Thoracic aorta (tissue), 2 donors: ENCODE measurements at regions not wholly inside any gene's neighbourhood (a gene's known extent, or its start where the extent isn't known, plus 50 kb on each side); places are given as distances from the start of the nearest gene placed in this dataset.

Source experiments
- ATAC-seq: fragments of 150-250 bp; one replicate; pipeline ENCODE4 v1.8.0; 2017; ENCODE audit warnings: low read depth; ENCODE audit not compliant: insufficient number of reproducible peaks, low FRiP score
- DNase-seq: peaks from one replicate; pipeline ENCODE4 v3.0.0-alpha.2; 2020; ENCODE audit warnings: low spot score
- H3K27ac ChIP-seq, 2 donors: fragments of 200-600 bp; sonication (generic); 1 replicate in 1 of 2; 2 replicates in 1 of 2; pipeline ENCODE4 v1.5.1; 2016; ENCODE audit warnings: mild to moderate bottlenecking in 2 of 2, moderate library complexity in 2 of 2
- H3K27me3 ChIP-seq: fragments of 200-600 bp; sonication (generic); replicated peaks from 2 replicates; pipeline ENCODE4 v1.6.0; 2016; ENCODE audit warnings: mild to moderate bottlenecking; ENCODE audit not compliant: insufficient read depth
- H3K36me3 ChIP-seq: fragments of 200-600 bp; sonication (generic); one replicate; pipeline ENCODE4 v1.5.1; 2016
- H3K4me1 ChIP-seq, 2 donors: fragments of 200-600 bp; sonication (generic); 1 replicate in 1 of 2; 2 replicates in 1 of 2; pipeline versions ENCODE4 v1.5.1 to v1.6.0; 2016; ENCODE audit warnings: low read depth in 2 of 2, mild to moderate bottlenecking in 1 of 2; ENCODE audit not compliant: control insufficient read depth in 1 of 2
- H3K4me3 ChIP-seq: fragments of 200-600 bp; sonication (generic); 2 replicates; pipeline ENCODE4 v1.5.1; 2016; ENCODE audit warnings: mild to moderate bottlenecking
- H3K9me3 ChIP-seq: fragments of 200-600 bp; sonication (generic); 2 replicates; pipeline ENCODE4 v1.5.1; 2016
- CTCF ChIP-seq: fragments of 200-600 bp; sonication (generic); IDR thresholded peaks from one replicate; pipeline ENCODE4 v1.5.1; 2019; ENCODE audit warnings: antibody characterized with exemption

DNA sequence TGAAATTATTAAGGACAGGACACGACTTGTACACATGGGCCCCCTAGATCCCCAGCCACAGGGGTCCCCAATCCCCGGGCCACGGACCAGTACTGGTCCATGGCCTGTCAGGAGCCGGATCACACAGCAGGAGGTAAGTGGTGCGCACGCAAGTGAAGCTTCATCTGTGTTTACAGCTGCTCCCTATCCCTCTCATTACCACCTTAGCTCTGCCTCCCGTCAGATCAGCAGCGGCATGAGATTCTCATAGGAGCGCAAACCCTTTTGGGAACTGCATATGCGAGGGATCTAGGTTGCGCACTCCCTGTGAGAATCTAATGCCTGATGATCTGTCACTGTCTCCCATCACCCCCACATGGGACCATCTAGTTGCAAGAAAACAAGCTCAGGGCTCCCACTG lies 137.8 kb upstream of the ZFHX3 start:
- ATAC-seq (no peak), DNase-seq (no peak)
- no peak overlapping the region for H3K4me3 ChIP-seq
- H3K9me3 ChIP-seq = no peaks in the 10 kb centered on the region
- no peaks in the 10 kb centered on the region for H3K4me1 ChIP-seq
- no peak for TF ChIP-seq CTCF
- H3K36me3 ChIP-seq = no peaks in the 10 kb centered on the region
- H3K27ac ChIP-seq = no peak overlapping the region
- no peaks in the 10 kb centered on the region for H3K27me3 ChIP-seq

- TF ChIP-seq CTCF = no peak
- no peak overlapping the region for H3K4me3 ChIP-seq
- no peaks in the 10 kb centered on the region for H3K27me3 ChIP-seq
- H3K9me3 ChIP-seq = no peaks in the 10 kb centered on the region
- ATAC-seq = no peak
- DNase-seq = no peak
- H3K4me1 ChIP-seq = no peaks in the 10 kb centered on the region
- no peaks in the 10 kb centered on the region for H3K36me3 ChIP-seq
- H3K27ac ChIP-seq = no peak overlapping the region
These were observed 135.7 kb upstream of the ZFHX3 start for GRCh38 chr16:73183611-73184092.

DNA sequence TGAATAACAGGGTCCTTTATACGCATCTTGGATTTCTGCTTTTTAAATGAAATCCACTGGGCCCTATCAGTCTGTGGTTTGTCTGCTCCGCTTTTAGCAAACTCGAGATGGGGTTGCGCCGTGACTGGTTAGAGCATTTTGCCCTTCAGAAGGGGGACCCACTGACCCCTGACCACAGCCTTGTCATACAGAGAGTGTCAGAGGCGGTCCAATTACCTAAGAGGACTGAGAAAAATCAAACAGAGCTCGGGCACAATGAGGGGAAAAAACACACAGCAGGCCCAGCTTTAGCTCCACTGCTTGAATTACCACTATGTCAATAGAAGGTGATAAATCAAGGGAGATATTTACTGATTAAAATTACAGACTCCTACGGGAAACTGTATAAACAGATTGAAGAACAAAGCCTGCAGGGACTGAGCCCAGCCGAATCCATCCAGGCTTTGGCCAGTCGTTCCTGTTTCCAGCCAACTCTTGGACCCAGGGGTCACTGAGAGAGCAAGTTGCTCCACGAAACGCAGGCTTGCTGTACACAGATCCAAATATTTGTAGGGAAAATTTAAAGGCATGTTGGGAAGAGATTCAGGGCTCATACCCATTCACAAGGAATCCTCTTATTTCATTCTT lies 131.9 kb upstream of the ZFHX3 start:
- Histone ChIP-seq H3K27ac (no peak overlapping the region), H3K9me3 (no peaks in the 10 kb centered on the region), H3K4me1 (peaks cover 0 to 5% of the 10 kb centered on the region in 2 donors), H3K36me3 (no peaks in the 10 kb centered on the region), H3K4me3 (no peak overlapping the region), H3K27me3 (no peaks in the 10 kb centered on the region)
- ATAC-seq (no peak), DNase-seq (no peak)
- TF ChIP-seq CTCF = no peak

DNA sequence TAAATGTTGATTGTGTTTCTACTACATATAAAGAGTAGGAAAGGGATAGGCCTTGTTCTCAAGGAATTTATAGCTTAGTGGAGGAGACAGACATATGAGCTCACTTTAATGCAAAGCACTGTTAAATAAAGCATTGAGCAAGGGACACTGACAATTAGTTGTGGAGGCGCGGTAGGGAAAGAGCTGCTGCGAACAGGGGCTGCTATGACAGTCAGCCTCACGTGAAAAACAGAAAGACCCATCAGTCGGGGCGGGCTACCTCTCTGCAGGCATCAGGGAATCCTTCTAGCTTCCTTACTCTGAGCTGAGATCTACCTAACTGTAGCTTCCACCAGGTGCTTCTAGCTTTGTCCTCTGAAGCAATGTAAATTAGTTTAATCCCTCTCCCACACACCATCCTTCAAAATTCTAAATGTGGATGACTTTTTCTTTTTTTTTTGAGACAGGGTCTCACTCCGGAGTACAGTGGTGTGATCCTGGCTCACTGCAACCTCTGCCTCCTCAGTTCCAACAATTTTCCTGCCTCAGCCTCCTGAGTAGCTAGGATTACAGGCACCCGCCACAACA lies 129.9 kb upstream of the ZFHX3 start:
- Histone ChIP-seq H3K27me3 (no peaks in the 10 kb centered on the region), H3K4me1 (peaks cover 4 to 22% of the 10 kb centered on the region in 2 donors), H3K27ac (no peak overlapping the region), H3K36me3 (no peaks in the 10 kb centered on the region), H3K9me3 (no peaks in the 10 kb centered on the region), H3K4me3 (no peak overlapping the region)
- TF ChIP-seq CTCF = no peak
- no peak for ATAC-seq
- DNase-seq = no peak

GRCh38 chr16:73176577-73177013 lies 128.7 kb upstream of the ZFHX3 start:
- DNase-seq (no peak), ATAC-seq (no peak)
- Histone ChIP-seq H3K4me3 (no peak overlapping the region), H3K27me3 (no peaks in the 10 kb centered on the region), H3K4me1 (peaks cover 11 to 34% of the 10 kb centered on the region in 2 donors), H3K27ac (no peak overlapping the region), H3K9me3 (no peaks in the 10 kb centered on the region), H3K36me3 (no peaks in the 10 kb centered on the region)
- peak; percentile 10 for TF ChIP-seq CTCF
